Prostate gland (tissue), 2 donors: ENCODE measurements at regions not wholly inside any gene's neighbourhood (a gene's known extent, or its start where the extent isn't known, plus 50 kb on each side); places are given as distances from the start of the nearest gene placed in this dataset.

Source experiments
- DNase-seq: peaks from one replicate; pipeline ENCODE4 v3.0.0-alpha.2; 2019; ENCODE audit warnings: low spot score
- H3K27ac ChIP-seq, 2 donors: fragments of 200-600 bp; sonication (generic); 2 replicates each; pipeline ENCODE4 v1.5.1; 2017 to 2019
- H3K27me3 ChIP-seq: fragments of 200-600 bp; sonication (generic); replicated peaks from 2 replicates; pipeline ENCODE4 v1.5.1; 2019; ENCODE audit not compliant: insufficient read depth
- H3K36me3 ChIP-seq, 2 donors: fragments of 200-600 bp; sonication (generic); 1 replicate in 1 of 2; 2 replicates in 1 of 2; pipeline versions ENCODE4 v1.5.1 to v1.8.1; 2017 to 2019
- H3K4me1 ChIP-seq: fragments of 200-600 bp; sonication (generic); replicated peaks from 2 replicates; pipeline ENCODE4 v1.5.1; 2019
- H3K4me3 ChIP-seq, 2 donors: fragments of 200-600 bp; sonication (generic); 2 replicates each; pipeline ENCODE4 v1.5.1; 2017 to 2019
- H3K9me3 ChIP-seq: fragments of 200-600 bp; sonication (generic); 2 replicates; pipeline ENCODE4 v1.5.1; 2017
- POLR2A ChIP-seq: fragments of 450-650 bp; IDR thresholded peaks from one replicate; pipeline ENCODE4 v1.6.1; 2016; ENCODE audit warnings: antibody characterized with exemption, mild to moderate bottlenecking
- POLR2AphosphoS5 ChIP-seq: sonication (generic); formaldehyde crosslinking; IDR thresholded peaks from one replicate; pipeline ENCODE4 v1.6.1; 2017; ENCODE audit warnings: antibody characterized with exemption
- WGBS: methylation state at CpG from one replicate; pipeline ENCODE4 v1.1.5; 2018; 5-methylcytosine and 5-hydroxymethylcytosine counted together
- intact Hi-C: fragments of 100-400 bp; cut with DNase I; formaldehyde crosslinking; loops from one replicate; pipeline ENCODE4 v1.14.2; 2022
- TF ChIP-seq, protein P1 (sequence below), 4 experiments: fragments of 200-600 bp in 2 of 4; fragments of 450-650 bp in 2 of 4; sonication (generic) in 2 of 4; IDR thresholded peaks; 1 replicate in 3 of 4; 2 replicates in 1 of 4; pipeline ENCODE4 v1.5.1; 2016 to 2019; ENCODE audit warnings: antibody characterized with exemption in 4 of 4, mild to moderate bottlenecking in 2 of 4, moderate library complexity in 2 of 4

GRCh38 chr16:73361061-73361460, 313.1 kb upstream of the ZFHX3 start:
- H3K27ac ChIP-seq: no peak overlapping the region
- intact Hi-C loops: no loop called here
- H3K4me3 ChIP-seq: no peak overlapping the region
- no peaks in the 10 kb centered on the region for H3K27me3 ChIP-seq
- DNase-seq: no peak
- no peaks in the 10 kb centered on the region for H3K9me3 ChIP-seq
- H3K36me3 ChIP-seq: no peaks in the 10 kb centered on the region
- H3K4me1 ChIP-seq: no peaks in the 10 kb centered on the region
- TF ChIP-seq POLR2AphosphoS5 (no peak), POLR2A (no peak)
- TF ChIP-seq, protein P1, sequence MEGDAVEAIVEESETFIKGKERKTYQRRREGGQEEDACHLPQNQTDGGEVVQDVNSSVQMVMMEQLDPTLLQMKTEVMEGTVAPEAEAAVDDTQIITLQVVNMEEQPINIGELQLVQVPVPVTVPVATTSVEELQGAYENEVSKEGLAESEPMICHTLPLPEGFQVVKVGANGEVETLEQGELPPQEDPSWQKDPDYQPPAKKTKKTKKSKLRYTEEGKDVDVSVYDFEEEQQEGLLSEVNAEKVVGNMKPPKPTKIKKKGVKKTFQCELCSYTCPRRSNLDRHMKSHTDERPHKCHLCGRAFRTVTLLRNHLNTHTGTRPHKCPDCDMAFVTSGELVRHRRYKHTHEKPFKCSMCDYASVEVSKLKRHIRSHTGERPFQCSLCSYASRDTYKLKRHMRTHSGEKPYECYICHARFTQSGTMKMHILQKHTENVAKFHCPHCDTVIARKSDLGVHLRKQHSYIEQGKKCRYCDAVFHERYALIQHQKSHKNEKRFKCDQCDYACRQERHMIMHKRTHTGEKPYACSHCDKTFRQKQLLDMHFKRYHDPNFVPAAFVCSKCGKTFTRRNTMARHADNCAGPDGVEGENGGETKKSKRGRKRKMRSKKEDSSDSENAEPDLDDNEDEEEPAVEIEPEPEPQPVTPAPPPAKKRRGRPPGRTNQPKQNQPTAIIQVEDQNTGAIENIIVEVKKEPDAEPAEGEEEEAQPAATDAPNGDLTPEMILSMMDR (IDR thresholded peaks at IDR 0.05): no peak
- 91% methylated on average over 9 of the region's 9 CpGs for WGBS

DNA sequence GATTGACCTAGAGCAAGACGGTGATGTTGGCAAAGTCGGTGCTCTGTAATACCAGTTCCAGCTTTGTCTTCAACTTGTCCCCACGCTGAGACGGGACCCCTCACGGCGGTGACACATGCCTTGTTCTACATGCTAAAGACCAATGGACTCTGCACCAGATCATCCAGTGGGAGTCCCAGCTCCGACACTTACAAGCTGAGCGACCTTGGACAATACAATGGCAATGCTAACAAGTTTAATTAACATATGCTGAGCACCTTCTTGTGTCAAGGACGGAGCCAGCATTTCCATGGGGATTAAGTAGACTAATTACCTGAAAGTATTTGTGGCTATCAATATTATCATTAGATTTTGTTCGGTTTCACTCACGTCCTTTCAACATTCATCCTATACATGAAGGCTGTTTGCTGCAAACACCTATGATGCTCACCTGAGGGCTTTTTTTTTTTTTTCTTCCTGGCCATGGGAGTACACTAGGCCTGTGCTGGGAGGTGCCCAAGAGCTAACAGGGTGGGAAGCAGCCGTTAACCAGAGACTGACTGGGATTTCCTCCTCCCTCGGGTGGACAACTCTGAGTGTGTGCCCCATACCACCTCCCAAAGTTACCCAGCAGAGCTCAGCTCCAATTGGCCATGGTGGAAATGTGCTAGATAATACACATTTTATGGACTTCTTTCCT, 308.6 kb upstream of the ZFHX3 start:
- Histone ChIP-seq H3K4me1 (no peaks in the 10 kb centered on the region), H3K27me3 (no peaks in the 10 kb centered on the region), H3K27ac (no peak overlapping the region), H3K4me3 (no peak overlapping the region), H3K36me3 (no peaks in the 10 kb centered on the region), H3K9me3 (no peaks in the 10 kb centered on the region)
- no peak for DNase-seq
- WGBS: 91% methylated on average over 13 of the region's 13 CpGs
- intact Hi-C loops: no loop called here
- TF ChIP-seq POLR2AphosphoS5 (no peak), POLR2A (no peak)
- TF ChIP-seq, protein P1 (IDR thresholded peaks at IDR 0.05): no peak

DNA sequence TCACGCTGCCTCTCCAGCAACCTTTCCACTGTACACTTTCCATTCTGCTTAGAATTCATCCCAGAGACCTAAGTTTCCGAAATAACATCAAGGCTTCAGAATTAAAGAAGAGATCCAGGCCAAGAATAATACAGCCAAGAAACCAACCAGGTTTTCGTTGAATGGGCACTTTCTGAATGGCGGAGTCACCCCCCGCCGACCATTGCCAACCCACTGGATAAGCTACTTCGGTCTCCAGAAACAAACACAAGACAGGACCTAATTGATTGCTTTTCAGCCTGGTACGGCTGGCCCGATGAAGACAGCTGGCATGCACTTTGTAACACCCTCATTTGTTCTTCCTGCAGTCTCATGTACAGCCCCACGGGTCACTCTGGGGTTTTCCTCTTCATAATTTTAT, 308.1 kb upstream of the ZFHX3 start:
- intact Hi-C loops: no loop called here
- no peaks in the 10 kb centered on the region for H3K9me3 ChIP-seq
- no peak overlapping the region for H3K27ac ChIP-seq
- H3K27me3 ChIP-seq: no peaks in the 10 kb centered on the region
- no peak overlapping the region for H3K4me3 ChIP-seq
- 95% methylated on average over 10 of the region's 10 CpGs for WGBS
- no peaks in the 10 kb centered on the region for H3K4me1 ChIP-seq
- TF ChIP-seq, protein P1 (IDR thresholded peaks at IDR 0.05): no peak
- no peak for TF ChIP-seq POLR2A
- TF ChIP-seq POLR2AphosphoS5: no peak
- DNase-seq: no peak
- no peaks in the 10 kb centered on the region for H3K36me3 ChIP-seq

- no peak overlapping the region for H3K27ac ChIP-seq
- 24% methylated on average over 10 of the region's 10 CpGs for WGBS
- TF ChIP-seq POLR2A (no peak), POLR2AphosphoS5 (no peak)
- TF ChIP-seq, protein P1 (IDR thresholded peaks at IDR 0.05): no peak
- no peak for DNase-seq
- no peaks in the 10 kb centered on the region for H3K27me3 ChIP-seq
- H3K36me3 ChIP-seq: no peaks in the 10 kb centered on the region
- no peak overlapping the region for H3K4me3 ChIP-seq
- no peaks in the 10 kb centered on the region for H3K4me1 ChIP-seq
- no peaks in the 10 kb centered on the region for H3K9me3 ChIP-seq
- intact Hi-C loops: no loop called here
Measured at GRCh38 chr16:73354434-73354833, 306.5 kb upstream of the ZFHX3 start.

GRCh38 chr16:73350707-73351452, 303.0 kb upstream of the ZFHX3 start:
- no peak overlapping the region for H3K4me3 ChIP-seq
- no peaks in the 10 kb centered on the region for H3K27me3 ChIP-seq
- WGBS: 94% methylated on average over 18 of the region's 18 CpGs
- intact Hi-C loops: no loop called here
- no peak overlapping the region for H3K27ac ChIP-seq
- H3K36me3 ChIP-seq: no peaks in the 10 kb centered on the region
- no peak for DNase-seq
- H3K4me1 ChIP-seq: no peaks in the 10 kb centered on the region
- no peaks in the 10 kb centered on the region for H3K9me3 ChIP-seq
- TF ChIP-seq, protein P1 (IDR thresholded peaks at IDR 0.05): no peak
- TF ChIP-seq POLR2A: no peak
